ENCODE measurements at regions not wholly inside any gene's neighbourhood (a gene's known extent, or its start where the extent isn't known, plus 50 kb on each side); places are given as distances from the start of the nearest gene placed in this dataset. TPM values are rescaled to one million over a fixed set of nuclear protein-coding genes. Genes with fewer than 3 reads are reported as not detected.
A peak's percentile ranks its signal among the peaks of the same experiment; 100 is the strongest.

- no peak for DNase-seq
- H4K8ac ChIP-seq (ENCODE audit: low read length) = no peak overlapping the region
- no peak overlapping the region for H3K23ac ChIP-seq (ENCODE audit: low read length in 2 of 2)
- peak overlapping the region; percentile 19 for H2BK5ac ChIP-seq (ENCODE audit: low read depth, low read length, poor library complexity, severe bottlenecking)
- WGBS = no CpG with 5 or more reads among the region's 2 CpGs
- no peak overlapping the region for H3K4me2 ChIP-seq (ENCODE audit: low read length, poor library complexity, severe bottlenecking)
- no peak overlapping the region for H3K9ac ChIP-seq (ENCODE audit: low read length)
- H2AK5ac ChIP-seq (ENCODE audit: low read length, severe bottlenecking) = no peak overlapping the region
- no peak overlapping the region for H3K14ac ChIP-seq (ENCODE audit: low read length in 2 of 2)
- no peak overlapping the region for H3K18ac ChIP-seq (ENCODE audit: low read depth in 1 of 2, low read length in 2 of 2)
- no peak overlapping the region for H3K27ac ChIP-seq (ENCODE audit: low read length, poor library complexity, severe bottlenecking)
- no peak overlapping the region for H2BK120ac ChIP-seq (ENCODE audit: low read depth, low read length)
- H4K91ac ChIP-seq (ENCODE audit: low read length) = no peak overlapping the region
- H2BK15ac ChIP-seq (ENCODE audit: low read depth, poor library complexity, severe bottlenecking) = no peak overlapping the region
- H3K9me3 ChIP-seq (ENCODE audit: control insufficient read depth, low read length) = no peaks in the 10 kb centered on the region
- H3K36me3 ChIP-seq (ENCODE audit: control insufficient read depth in 1 of 2, insufficient read depth in 2 of 2, low read depth in 1 of 2, low read length in 2 of 2) = no peaks in the 10 kb centered on the region
- no peak overlapping the region for H2BK12ac ChIP-seq (ENCODE audit: low read length in 2 of 2)
- no peaks in the 10 kb centered on the region for H3K79me1 ChIP-seq (replicated peaks; ENCODE audit: low read length, poor library complexity, severe bottlenecking)
- no peak overlapping the region for H3K4me3 ChIP-seq (ENCODE audit: insufficient read depth in 1 of 2, low read depth in 1 of 2, low read length in 2 of 2)
- no peaks in the 10 kb centered on the region for H3K27me3 ChIP-seq (ENCODE audit: control insufficient read depth in 1 of 2, insufficient read depth in 1 of 2, low read length in 2 of 2)
- no peak overlapping the region for H2AFZ ChIP-seq (ENCODE audit: low read depth, low read length)
- no peaks in the 10 kb centered on the region for H3K4me1 ChIP-seq (ENCODE audit: control insufficient read depth, insufficient read depth, low read depth, low read length)
- no peak overlapping the region for H3K4ac ChIP-seq (ENCODE audit: low read depth in 1 of 2, low read length in 2 of 2)
These were observed 1470.6 kb upstream of the PABPC4L start for GRCh38 chr4:135672202-135672601.

GRCh38 chr4:135670548-135670947, 1469.0 kb upstream of the PABPC4L start:
- Histone ChIP-seq H3K4me1 (ENCODE audit: control insufficient read depth, insufficient read depth, low read depth, low read length) (no peaks in the 10 kb centered on the region), H3K36me3 (ENCODE audit: control insufficient read depth in 1 of 2, insufficient read depth in 2 of 2, low read depth in 1 of 2, low read length in 2 of 2) (no peaks in the 10 kb centered on the region), H3K18ac (ENCODE audit: low read depth in 1 of 2, low read length in 2 of 2) (no peak overlapping the region), H2BK12ac (ENCODE audit: low read length in 2 of 2) (no peak overlapping the region), H3K4me3 (ENCODE audit: insufficient read depth in 1 of 2, low read depth in 1 of 2, low read length in 2 of 2) (no peak overlapping the region), H2AK5ac (ENCODE audit: low read length, severe bottlenecking) (no peak overlapping the region), H3K14ac (ENCODE audit: low read length in 2 of 2) (no peak overlapping the region), H3K9me3 (ENCODE audit: control insufficient read depth, low read length) (no peaks in the 10 kb centered on the region), H3K79me1 (replicated peaks; ENCODE audit: low read length, poor library complexity, severe bottlenecking) (no peaks in the 10 kb centered on the region), H2AFZ (ENCODE audit: low read depth, low read length) (no peak overlapping the region), H3K4ac (ENCODE audit: low read depth in 1 of 2, low read length in 2 of 2) (no peak overlapping the region), H4K8ac (ENCODE audit: low read length) (no peak overlapping the region), H3K9ac (ENCODE audit: low read length) (no peak overlapping the region), H2BK5ac (ENCODE audit: low read depth, low read length, poor library complexity, severe bottlenecking) (no peak overlapping the region), H3K4me2 (ENCODE audit: low read length, poor library complexity, severe bottlenecking) (no peak overlapping the region), H2BK120ac (ENCODE audit: low read depth, low read length) (no peak overlapping the region), H4K91ac (ENCODE audit: low read length) (no peak overlapping the region), H3K27me3 (ENCODE audit: control insufficient read depth in 1 of 2, insufficient read depth in 1 of 2, low read length in 2 of 2) (no peaks in the 10 kb centered on the region), H2BK15ac (ENCODE audit: low read depth, poor library complexity, severe bottlenecking) (no peak overlapping the region), H3K27ac (ENCODE audit: low read length, poor library complexity, severe bottlenecking) (no peak overlapping the region), H3K23ac (ENCODE audit: low read length in 2 of 2) (no peak overlapping the region)
- DNase-seq = no peak

Small RNA genes lying in the stretch of these regions (small RNA-seq; reads per million reads assigned to genes)
- not detected for gene RNU1-89P (ENCODE audit: low read depth)
- gene SERF1AP1 (ENCODE audit: low read depth) = not detected
